ENCODE measurements at regions not wholly inside any gene's neighbourhood (a gene's known extent, or its start where the extent isn't known, plus 50 kb on each side); places are given as distances from the start of the nearest gene placed in this dataset.

GRCh38 chr10:107618504-107618994 is 454.0 kb upstream of the SORCS1 start:
- no peak for TF ChIP-seq CTCF (IDR thresholded peaks at IDR 0.05)
- TF ChIP-seq POLR2A (IDR thresholded peaks at IDR 0.05), result no peak

All from testis (tissue), 2 donors.